ENCODE measurements at regions not wholly inside any gene's neighbourhood (a gene's known extent, or its start where the extent isn't known, plus 50 kb on each side); places are given as distances from the start of the nearest gene placed in this dataset.

- no peak for TF ChIP-seq CTCF (IDR thresholded peaks at IDR 0.05)
- TF ChIP-seq EZH2 (IDR thresholded peaks at IDR 0.05), result no peak
- TF ChIP-seq EZH2phosphoT487 (IDR thresholded peaks at IDR 0.05), result no peak
These were observed 1418.2 kb downstream of the AACS start for GRCh38 chr12:126483145-126484068.
